ENCODE measurements at regions not wholly inside any gene's neighbourhood (a gene's known extent, or its start where the extent isn't known, plus 50 kb on each side); places are given as distances from the start of the nearest gene placed in this dataset.

DNA sequence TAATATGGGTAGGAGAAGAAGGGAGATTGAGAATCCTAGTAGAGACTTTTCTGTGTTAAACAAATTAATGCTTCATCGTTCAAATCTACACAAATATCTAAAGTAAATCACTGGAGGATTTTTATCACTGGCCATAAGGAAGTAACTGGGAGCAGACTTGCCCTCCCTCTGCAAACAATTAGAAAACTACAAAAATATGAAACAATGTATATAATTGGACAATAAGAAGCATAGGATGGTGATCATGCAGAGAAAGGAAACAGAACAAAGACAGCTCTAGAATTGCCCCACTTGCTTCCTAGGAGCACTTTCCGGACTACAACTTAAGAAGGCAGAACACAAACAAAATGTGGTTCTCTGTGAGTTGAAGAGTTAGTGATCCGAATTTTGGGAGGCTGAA lies 452.7 kb upstream of the KLHL29 start:
- Histone ChIP-seq H3K9me3 (no peaks in the 10 kb centered on the region), H3K4me1 (no peaks in the 10 kb centered on the region), H3K36me3 (no peaks in the 10 kb centered on the region), H3K27me3 (no peaks in the 10 kb centered on the region), H3K4me3 (no peak overlapping the region), H3K27ac (no peak overlapping the region)
- no peak for ATAC-seq
- intact Hi-C loops (cut with DNase I; ENCODE audit: low total_unique reads), result no loop called here
- in situ Hi-C loops (cut with MboI; ENCODE audit: low sequenced_read_pairs in 4 of 4), result no loop called here
- no peak for DNase-seq
- TF ChIP-seq, protein P1, sequence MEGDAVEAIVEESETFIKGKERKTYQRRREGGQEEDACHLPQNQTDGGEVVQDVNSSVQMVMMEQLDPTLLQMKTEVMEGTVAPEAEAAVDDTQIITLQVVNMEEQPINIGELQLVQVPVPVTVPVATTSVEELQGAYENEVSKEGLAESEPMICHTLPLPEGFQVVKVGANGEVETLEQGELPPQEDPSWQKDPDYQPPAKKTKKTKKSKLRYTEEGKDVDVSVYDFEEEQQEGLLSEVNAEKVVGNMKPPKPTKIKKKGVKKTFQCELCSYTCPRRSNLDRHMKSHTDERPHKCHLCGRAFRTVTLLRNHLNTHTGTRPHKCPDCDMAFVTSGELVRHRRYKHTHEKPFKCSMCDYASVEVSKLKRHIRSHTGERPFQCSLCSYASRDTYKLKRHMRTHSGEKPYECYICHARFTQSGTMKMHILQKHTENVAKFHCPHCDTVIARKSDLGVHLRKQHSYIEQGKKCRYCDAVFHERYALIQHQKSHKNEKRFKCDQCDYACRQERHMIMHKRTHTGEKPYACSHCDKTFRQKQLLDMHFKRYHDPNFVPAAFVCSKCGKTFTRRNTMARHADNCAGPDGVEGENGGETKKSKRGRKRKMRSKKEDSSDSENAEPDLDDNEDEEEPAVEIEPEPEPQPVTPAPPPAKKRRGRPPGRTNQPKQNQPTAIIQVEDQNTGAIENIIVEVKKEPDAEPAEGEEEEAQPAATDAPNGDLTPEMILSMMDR (IDR thresholded peaks at IDR 0.05 in 4 of 5, conservative IDR thresholded peaks at IDR 0.05 in 1 of 5), result no peak
- no peak for TF ChIP-seq POLR2A (IDR thresholded peaks at IDR 0.05)

DNA sequence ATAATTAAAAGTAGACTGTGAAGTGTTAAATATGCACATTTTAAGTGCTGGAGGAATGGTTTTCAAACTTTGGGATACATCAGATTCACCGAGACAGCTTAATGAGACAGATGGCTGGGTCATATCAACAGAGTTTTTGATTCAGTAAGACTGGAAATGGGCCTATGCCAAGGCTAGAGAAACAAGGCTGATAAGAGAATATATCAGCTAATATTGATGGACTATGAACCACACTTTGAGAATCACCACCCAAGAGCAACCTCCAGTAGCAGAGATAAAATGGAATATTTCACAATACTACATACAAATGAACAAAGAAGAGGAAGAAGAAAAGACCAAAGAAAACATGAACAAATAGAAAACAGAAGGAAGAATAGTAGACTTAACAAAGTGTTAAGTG lies 450.2 kb upstream of the KLHL29 start:
- TF ChIP-seq POLR2A (IDR thresholded peaks at IDR 0.05), result no peak
- TF ChIP-seq, protein P1 (IDR thresholded peaks at IDR 0.05 in 4 of 5, conservative IDR thresholded peaks at IDR 0.05 in 1 of 5), result no peak
- H3K27ac ChIP-seq, result no peak overlapping the region
- H3K36me3 ChIP-seq, result no peaks in the 10 kb centered on the region
- in situ Hi-C loops (cut with MboI; ENCODE audit: low sequenced_read_pairs in 4 of 4), result no loop called here
- intact Hi-C loops (cut with DNase I; ENCODE audit: low total_unique reads), result no loop called here
- no peak for DNase-seq
- H3K27me3 ChIP-seq, result no peaks in the 10 kb centered on the region
- no peaks in the 10 kb centered on the region for H3K9me3 ChIP-seq
- no peaks in the 10 kb centered on the region for H3K4me1 ChIP-seq
- no peak for ATAC-seq
- H3K4me3 ChIP-seq, result no peak overlapping the region

DNA sequence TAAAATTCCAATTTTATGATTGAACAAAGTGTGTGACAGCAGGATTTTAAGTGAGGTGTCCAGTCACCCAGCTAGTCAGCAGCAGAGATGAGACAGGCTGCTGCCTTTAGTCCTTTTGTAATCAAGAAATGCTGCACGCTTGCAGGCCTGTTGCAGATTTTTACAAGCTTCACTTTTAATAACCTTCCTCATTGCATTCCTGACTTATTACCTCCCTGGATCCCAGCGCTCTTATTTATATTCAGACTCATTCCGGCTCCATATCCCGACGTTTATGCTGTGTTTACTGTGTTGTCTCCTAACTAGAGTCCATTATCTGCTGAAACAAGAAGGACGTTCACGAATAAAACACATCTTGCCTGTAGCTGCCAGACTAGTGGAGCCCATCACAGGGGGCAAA lies 442.5 kb upstream of the KLHL29 start:
- no peak for ATAC-seq
- intact Hi-C loops (cut with DNase I; ENCODE audit: low total_unique reads), result no loop called here
- Histone ChIP-seq H3K27me3 (no peaks in the 10 kb centered on the region), H3K4me1 (no peaks in the 10 kb centered on the region), H3K27ac (no peak overlapping the region), H3K9me3 (no peaks in the 10 kb centered on the region), H3K36me3 (no peaks in the 10 kb centered on the region), H3K4me3 (no peak overlapping the region)
- in situ Hi-C loops (cut with MboI; ENCODE audit: low sequenced_read_pairs in 4 of 4), result no loop called here
- TF ChIP-seq, protein P1 (IDR thresholded peaks at IDR 0.05 in 4 of 5, conservative IDR thresholded peaks at IDR 0.05 in 1 of 5), result no peak
- TF ChIP-seq POLR2A (IDR thresholded peaks at IDR 0.05), result no peak
- DNase-seq, result no peak

DNA sequence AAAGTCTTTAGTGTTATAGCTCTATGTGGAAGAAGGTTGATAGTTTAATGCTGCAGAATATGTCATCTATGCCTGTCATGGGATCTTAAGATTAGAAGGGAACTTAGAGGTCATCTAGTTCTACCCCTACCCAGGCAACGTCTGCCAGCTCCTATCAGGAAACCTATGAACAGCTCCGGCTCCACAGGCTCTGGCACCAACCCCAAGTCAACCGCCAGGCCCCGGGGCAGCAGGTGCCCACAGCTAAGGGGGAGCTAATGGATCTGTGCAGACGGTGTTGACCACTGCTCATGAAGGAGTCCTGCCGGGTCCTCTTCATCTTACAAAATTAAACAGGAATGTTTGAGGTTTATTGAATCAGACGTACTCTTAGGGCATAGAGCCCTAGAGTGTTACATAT lies 440.8 kb upstream of the KLHL29 start:
- Histone ChIP-seq H3K27me3 (no peaks in the 10 kb centered on the region), H3K9me3 (no peaks in the 10 kb centered on the region), H3K4me3 (no peak overlapping the region), H3K4me1 (no peaks in the 10 kb centered on the region), H3K36me3 (no peaks in the 10 kb centered on the region), H3K27ac (no peak overlapping the region)
- DNase-seq (no peak), ATAC-seq (no peak)
- TF ChIP-seq, protein P1 (IDR thresholded peaks at IDR 0.05 in 4 of 5, conservative IDR thresholded peaks at IDR 0.05 in 1 of 5), result no peak
- TF ChIP-seq POLR2A (IDR thresholded peaks at IDR 0.05), result no peak
- intact Hi-C loops (cut with DNase I; ENCODE audit: low total_unique reads), result no loop called here
- in situ Hi-C loops (cut with MboI; ENCODE audit: low sequenced_read_pairs in 4 of 4), result no loop called here

DNA sequence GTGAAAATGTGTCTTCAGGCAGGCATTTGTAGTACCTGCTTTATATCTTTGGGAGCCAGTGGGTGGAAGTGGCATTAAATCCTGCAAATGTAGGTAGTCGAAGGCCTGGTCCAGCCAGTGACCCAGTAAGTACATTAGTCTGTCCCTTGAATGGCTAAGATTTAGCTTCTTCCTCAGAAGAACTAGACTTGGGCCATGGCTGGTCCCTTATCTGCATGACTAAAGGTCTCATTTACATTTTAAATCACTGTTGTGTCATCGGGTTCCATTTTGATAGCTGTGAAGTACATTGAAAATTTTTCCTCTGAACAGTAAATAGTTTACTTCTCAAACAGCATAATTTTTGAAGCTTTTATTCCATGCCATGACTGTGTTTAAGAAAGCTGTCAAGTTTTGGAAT lies 438.4 kb upstream of the KLHL29 start:
- Histone ChIP-seq H3K36me3 (no peaks in the 10 kb centered on the region), H3K9me3 (no peaks in the 10 kb centered on the region), H3K27me3 (no peaks in the 10 kb centered on the region), H3K4me1 (no peaks in the 10 kb centered on the region), H3K27ac (no peak overlapping the region), H3K4me3 (no peak overlapping the region)
- no peak for ATAC-seq
- intact Hi-C loops (cut with DNase I; ENCODE audit: low total_unique reads), result no loop called here
- TF ChIP-seq, protein P1 (IDR thresholded peaks at IDR 0.05 in 4 of 5, conservative IDR thresholded peaks at IDR 0.05 in 1 of 5), result no peak
- no peak for TF ChIP-seq POLR2A (IDR thresholded peaks at IDR 0.05)
- in situ Hi-C loops (cut with MboI; ENCODE audit: low sequenced_read_pairs in 4 of 4), result no loop called here
- no peak for DNase-seq

Data from gastrocnemius medialis (tissue), 4 donors.